H9 (cell line): ENCODE measurements at regions not wholly inside any gene's neighbourhood (a gene's known extent, or its start where the extent isn't known, plus 50 kb on each side); places are given as distances from the start of the nearest gene placed in this dataset.

ENCODE experiments used
- DNase-seq: peaks from one replicate; pipeline ENCODE4 v3.0.0-alpha.2; 2017
- H2AFZ ChIP-seq: one replicate; pipeline ENCODE4 v1.6.1; 2013; ENCODE audit warnings: mild to moderate bottlenecking, low read length, control low read depth, moderate library complexity
- H2AK5ac ChIP-seq: 2 replicates; pipeline ENCODE4 v1.6.1; 2013; ENCODE audit warnings: low read length, control low read depth, mixed read lengths; ENCODE audit not compliant: insufficient read length
- H2BK120ac ChIP-seq: one replicate; pipeline ENCODE4 v1.6.1; 2013; ENCODE audit warnings: low read depth, mild to moderate bottlenecking, low read length, control low read depth, inconsistent platforms; ENCODE audit not compliant: poor library complexity, severe bottlenecking
- H2BK12ac ChIP-seq: 2 replicates; pipeline ENCODE4 v1.6.1; 2013; ENCODE audit warnings: low read length, control low read depth, mixed read lengths, low read depth; ENCODE audit not compliant: insufficient read length
- H2BK15ac ChIP-seq: 2 replicates; pipeline ENCODE4 v1.6.1; 2013; ENCODE audit warnings: low read depth, low read length, control low read depth
- H2BK20ac ChIP-seq: one replicate; pipeline ENCODE4 v1.6.1; 2013; ENCODE audit warnings: low read depth, mild to moderate bottlenecking, low read length, control low read depth, inconsistent platforms; ENCODE audit not compliant: poor library complexity, severe bottlenecking
- H2BK5ac ChIP-seq: 2 replicates; pipeline ENCODE4 v1.6.1; 2013; ENCODE audit warnings: low read length, control low read depth, mixed read lengths; ENCODE audit not compliant: insufficient read length
- H3K14ac ChIP-seq: 2 replicates; pipeline ENCODE4 v1.6.1; 2013; ENCODE audit warnings: low read length, control low read depth; ENCODE audit not compliant: insufficient read depth
- H3K18ac ChIP-seq: 2 replicates; pipeline ENCODE4 v1.6.1; 2013; ENCODE audit warnings: low read depth, mild to moderate bottlenecking, mixed read lengths, low read length, control low read depth; ENCODE audit not compliant: insufficient read length
- H3K23ac ChIP-seq: 2 replicates; pipeline ENCODE4 v1.6.1; 2013; ENCODE audit warnings: low read length, control low read depth, mixed read lengths, low read depth; ENCODE audit not compliant: insufficient read length
- H3K23me2 ChIP-seq: 2 replicates; pipeline ENCODE4 v1.6.1; 2013; ENCODE audit warnings: low read depth, mild to moderate bottlenecking, mixed read lengths, low read length, control low read depth; ENCODE audit not compliant: insufficient read length, poor library complexity, severe bottlenecking
- H3K27ac ChIP-seq: 2 replicates; pipeline ENCODE4 v1.5.1; 2013; ENCODE audit warnings: low read length, control low read depth, mixed read lengths, low read depth; ENCODE audit not compliant: insufficient read length
- H3K27me3 ChIP-seq: 2 replicates; pipeline ENCODE4 v1.6.1; 2013; ENCODE audit warnings: low read length, control low read depth, inconsistent platforms; ENCODE audit not compliant: insufficient read depth
- H3K4ac ChIP-seq: 2 replicates; pipeline ENCODE4 v1.6.1; 2013; ENCODE audit warnings: low read depth, mild to moderate bottlenecking, control low read depth, inconsistent platforms, low read length, moderate library complexity
- H3K4me1 ChIP-seq: 2 replicates; pipeline ENCODE4 v1.6.1; 2013; ENCODE audit warnings: low read length, control low read depth, inconsistent platforms; ENCODE audit not compliant: insufficient read depth
- H3K4me2 ChIP-seq: 2 replicates; pipeline ENCODE4 v1.6.1; 2013; ENCODE audit warnings: low read length, control low read depth, mixed read lengths; ENCODE audit not compliant: insufficient read length, insufficient read depth
- H3K56ac ChIP-seq: 2 replicates; pipeline ENCODE4 v1.6.1; 2013; ENCODE audit warnings: low read depth, mild to moderate bottlenecking, mixed read lengths, low read length, control low read depth; ENCODE audit not compliant: insufficient read length
- H3K79me1 ChIP-seq: 2 replicates; pipeline ENCODE4 v1.6.1; 2013; ENCODE audit warnings: low read depth, mild to moderate bottlenecking, moderate library complexity, low read length, control low read depth, inconsistent platforms; ENCODE audit not compliant: insufficient read depth, poor library complexity, severe bottlenecking
- H3K79me2 ChIP-seq: 2 replicates; pipeline ENCODE4 v1.6.1; 2013; ENCODE audit warnings: low read length, control low read depth, inconsistent platforms; ENCODE audit not compliant: insufficient read depth
- H3K9ac ChIP-seq: 2 replicates; pipeline ENCODE4 v1.6.1; 2013; ENCODE audit warnings: low read length, control low read depth, mixed read lengths; ENCODE audit not compliant: insufficient read length; ENCODE audit errors: extremely low read depth
- H3K9me3 ChIP-seq: one replicate; pipeline ENCODE4 v1.6.1; 2013; ENCODE audit warnings: low read depth, low read length, inconsistent platforms; ENCODE audit not compliant: control insufficient read depth
- H3T11ph ChIP-seq: one replicate; pipeline ENCODE4 v1.6.1; 2013; ENCODE audit warnings: mild to moderate bottlenecking, low read length, control low read depth, inconsistent platforms
- H4K20me1 ChIP-seq: one replicate; pipeline ENCODE4 v1.6.1; 2013; ENCODE audit not compliant: control insufficient read depth, insufficient read length, insufficient read depth
- H4K5ac ChIP-seq: 2 replicates; pipeline ENCODE4 v1.6.1; 2013; ENCODE audit warnings: low read depth, mild to moderate bottlenecking, mixed read lengths, low read length, control low read depth; ENCODE audit not compliant: insufficient read length
- H4K8ac ChIP-seq: replicated peaks from 2 replicates; pipeline ENCODE4 v1.6.1; 2013; ENCODE audit warnings: low read length, control low read depth, mixed read lengths, low read depth; ENCODE audit not compliant: insufficient read length
- H4K91ac ChIP-seq: 2 replicates; pipeline ENCODE4 v1.6.1; 2013; ENCODE audit warnings: low read depth, mild to moderate bottlenecking, moderate library complexity, mixed read lengths, low read length, control low read depth; ENCODE audit not compliant: insufficient read length
- H3K27ac Mint-ChIP-seq, 3 experiments: 2 replicates in 2 of 3; 3 replicates in 1 of 3; pipeline ENCODE4 v1.8.0; 2020 to 2021; ENCODE audit warnings: mixed read lengths in 3 of 3, mild to moderate bottlenecking in 1 of 3, moderate library complexity in 1 of 3
- H3K27me3 Mint-ChIP-seq: 2 replicates; pipeline ENCODE4 v1.8.0; 2021; ENCODE audit warnings: low read depth, mild to moderate bottlenecking, moderate library complexity, mixed read lengths
- H3K36me3 Mint-ChIP-seq, 3 experiments: 2 replicates in 2 of 3; 3 replicates in 1 of 3; pipeline ENCODE4 v1.8.0; 2020 to 2021; ENCODE audit warnings: low read depth in 3 of 3, mixed read lengths in 3 of 3; ENCODE audit not compliant: insufficient read depth in 1 of 3
- H3K4me1 Mint-ChIP-seq, 2 experiments: 2 replicates each; pipeline ENCODE4 v1.8.0; 2020; ENCODE audit warnings: mixed read lengths in 2 of 2
- H3K4me3 Mint-ChIP-seq, 2 experiments: 2 replicates in 1 of 2; 3 replicates in 1 of 2; pipeline ENCODE4 v1.8.0; 2020 to 2021; ENCODE audit warnings: mild to moderate bottlenecking in 2 of 2, mixed read lengths in 2 of 2, moderate library complexity in 1 of 2
- H3K9me3 Mint-ChIP-seq, 2 experiments: 2 replicates in 1 of 2; 3 replicates in 1 of 2; pipeline ENCODE4 v1.8.0; 2020; ENCODE audit warnings: mild to moderate bottlenecking in 2 of 2, mixed read lengths in 2 of 2, moderate library complexity in 1 of 2
- CTCF ChIP-seq: fragments of 200-600 bp; sonication (generic); conservative IDR thresholded peaks from 3 replicates; pipeline ENCODE4 v1.8.0; 2021; ENCODE audit warnings: antibody characterized with exemption, mild to moderate bottlenecking
- WGBS: extraction: QIAGEN DNeasy Blood & Tissue Kit; methylation state at CpG from one replicate; pipeline ENCODE4 v1.1.7; 2013; ENCODE audit warnings: missing lambda C conversion rate, low lambda C conversion rate, mixed read lengths; ENCODE audit not compliant: insufficient read length; ENCODE audit errors: extremely low coverage; 5-methylcytosine and 5-hydroxymethylcytosine counted together

- no peaks in the 10 kb centered on the region for H3K79me2 ChIP-seq
- no peak overlapping the region for H2BK120ac ChIP-seq
- H3K27ac ChIP-seq: no peak overlapping the region
- H3K14ac ChIP-seq: no peak overlapping the region
- TF ChIP-seq CTCF: peak; percentile 52
- no peaks in the 10 kb centered on the region for H3K9me3 ChIP-seq
- WGBS: no CpG with 5 or more reads among the region's 2 CpGs
- no peaks in the 10 kb centered on the region for H4K20me1 ChIP-seq
- Mint-ChIP-seq H3K27ac (no peak overlapping the region), H3K4me3 (no peak overlapping the region), H3K4me1 (peaks cover 10 to 12% of the 10 kb centered on the region in 2 experiments; a peak in 3 of 4 replicates), H3K9me3 (no peaks in the 10 kb centered on the region), H3K27me3 (no peaks in the 10 kb centered on the region), H3K36me3 (no peaks in the 10 kb centered on the region; a peak in 1 of 7 replicates)
- no peak overlapping the region for H3K4ac ChIP-seq
- H3K56ac ChIP-seq: no peak overlapping the region
- no peaks in the 10 kb centered on the region for H3K23me2 ChIP-seq
- H3K9ac ChIP-seq: no peak overlapping the region
- H2AK5ac ChIP-seq: no peak overlapping the region
- no peak overlapping the region for H4K5ac ChIP-seq
- no peak overlapping the region for H3K18ac ChIP-seq
- H2BK20ac ChIP-seq: no peak overlapping the region
- H2AFZ ChIP-seq: no peak overlapping the region
- no peak overlapping the region for H4K8ac ChIP-seq
- H3K27me3 ChIP-seq: no peaks in the 10 kb centered on the region
- no peak overlapping the region for H4K91ac ChIP-seq
- no peak overlapping the region for H2BK15ac ChIP-seq
- no peak overlapping the region for H3K4me2 ChIP-seq
- no peaks in the 10 kb centered on the region for H3K4me1 ChIP-seq
- DNase-seq: no peak
- H2BK5ac ChIP-seq: no peak overlapping the region
- no peak overlapping the region for H2BK12ac ChIP-seq
- H3K79me1 ChIP-seq: no peaks in the 10 kb centered on the region
- H3K23ac ChIP-seq: no peak overlapping the region
- H3T11ph ChIP-seq: no peak overlapping the region
Observed at GRCh38 chr21:25360593-25360992, 246.7 kb downstream of the MRPL39 start.
